ENCODE measurements at regions not wholly inside any gene's neighbourhood (a gene's known extent, or its start where the extent isn't known, plus 50 kb on each side); places are given as distances from the start of the nearest gene placed in this dataset.

DNA sequence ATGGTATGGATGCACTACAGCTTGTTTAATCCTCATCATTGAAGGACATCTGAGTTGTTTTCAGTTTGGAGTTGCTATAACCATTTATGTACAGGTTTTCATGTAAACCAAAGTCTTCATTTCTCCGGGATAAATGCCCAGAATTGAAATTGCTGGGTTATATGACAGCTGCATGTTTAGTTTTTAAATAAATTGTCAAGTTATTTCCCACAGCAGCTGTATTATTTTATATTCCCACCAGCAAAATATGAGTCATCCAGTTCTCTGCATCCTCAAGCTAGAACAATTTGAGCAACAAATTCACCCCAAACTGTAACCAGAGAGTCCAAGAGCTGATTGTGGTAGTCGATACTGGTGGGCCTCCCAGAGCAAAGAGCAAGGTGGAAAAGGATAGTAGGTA is 125.6 kb upstream of the PRNP start:
- no peak for DNase-seq (ENCODE audit: low read depth)
- TF ChIP-seq, protein P1, sequence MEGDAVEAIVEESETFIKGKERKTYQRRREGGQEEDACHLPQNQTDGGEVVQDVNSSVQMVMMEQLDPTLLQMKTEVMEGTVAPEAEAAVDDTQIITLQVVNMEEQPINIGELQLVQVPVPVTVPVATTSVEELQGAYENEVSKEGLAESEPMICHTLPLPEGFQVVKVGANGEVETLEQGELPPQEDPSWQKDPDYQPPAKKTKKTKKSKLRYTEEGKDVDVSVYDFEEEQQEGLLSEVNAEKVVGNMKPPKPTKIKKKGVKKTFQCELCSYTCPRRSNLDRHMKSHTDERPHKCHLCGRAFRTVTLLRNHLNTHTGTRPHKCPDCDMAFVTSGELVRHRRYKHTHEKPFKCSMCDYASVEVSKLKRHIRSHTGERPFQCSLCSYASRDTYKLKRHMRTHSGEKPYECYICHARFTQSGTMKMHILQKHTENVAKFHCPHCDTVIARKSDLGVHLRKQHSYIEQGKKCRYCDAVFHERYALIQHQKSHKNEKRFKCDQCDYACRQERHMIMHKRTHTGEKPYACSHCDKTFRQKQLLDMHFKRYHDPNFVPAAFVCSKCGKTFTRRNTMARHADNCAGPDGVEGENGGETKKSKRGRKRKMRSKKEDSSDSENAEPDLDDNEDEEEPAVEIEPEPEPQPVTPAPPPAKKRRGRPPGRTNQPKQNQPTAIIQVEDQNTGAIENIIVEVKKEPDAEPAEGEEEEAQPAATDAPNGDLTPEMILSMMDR (IDR thresholded peaks at IDR 0.05; ENCODE audit: low read depth, low read length, missing control alignments), result no peak

DNA sequence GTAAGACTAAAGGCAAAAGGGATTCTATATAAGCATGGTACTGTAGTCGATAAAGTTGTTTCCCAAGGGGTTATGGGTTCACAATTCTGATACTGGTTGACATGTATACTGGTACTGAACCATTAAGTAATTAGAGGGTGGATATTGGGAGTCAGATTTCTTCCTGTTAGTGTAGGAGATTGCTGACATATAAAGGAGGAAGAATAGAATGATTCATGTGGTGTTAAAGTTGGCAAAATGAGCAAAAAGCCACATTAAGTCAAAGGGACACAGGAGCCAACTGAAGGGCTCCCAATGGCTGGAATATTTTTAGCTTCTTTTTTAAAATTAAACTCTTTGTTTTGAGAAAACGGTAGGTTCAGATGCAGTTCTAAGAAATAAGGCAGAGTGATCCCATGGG is 126.3 kb upstream of the PRNP start:
- TF ChIP-seq, protein P1 (IDR thresholded peaks at IDR 0.05; ENCODE audit: low read depth, low read length, missing control alignments), result no peak

More for the DNA sequence above, 125.6 kb upstream of the PRNP start:
- H3K4me3 ChIP-seq (ENCODE audit: low read depth, low read length), result no peak overlapping the region

DNA sequence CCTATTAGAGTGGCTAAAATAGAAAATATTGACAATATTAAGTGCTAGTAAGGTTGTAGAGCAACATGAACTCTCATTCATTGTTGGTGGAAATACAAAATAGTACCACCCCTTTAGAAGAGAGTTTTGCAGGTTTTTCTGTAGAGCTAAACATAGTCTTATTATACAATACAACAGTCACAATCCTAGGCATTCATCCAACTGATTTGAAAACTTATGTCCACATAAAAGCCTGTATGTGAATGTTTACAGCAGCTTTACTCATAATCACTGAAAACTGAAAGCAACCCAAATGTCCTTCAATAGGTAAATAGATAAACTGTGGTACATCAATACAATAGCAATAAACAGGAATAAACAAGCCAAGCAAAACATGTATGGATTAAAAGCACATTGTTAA is 127.2 kb upstream of the PRNP start:
- no peak overlapping the region for H3K4me3 ChIP-seq (ENCODE audit: low read depth, low read length)
- TF ChIP-seq, protein P1 (IDR thresholded peaks at IDR 0.05; ENCODE audit: low read depth, low read length, missing control alignments), result no peak
- DNase-seq (ENCODE audit: low read depth), result no peak

More for the DNA sequence above, 126.3 kb upstream of the PRNP start:
- no peak for DNase-seq (ENCODE audit: low read depth)
- H3K4me3 ChIP-seq (ENCODE audit: low read depth, low read length), result no peak overlapping the region

DNA sequence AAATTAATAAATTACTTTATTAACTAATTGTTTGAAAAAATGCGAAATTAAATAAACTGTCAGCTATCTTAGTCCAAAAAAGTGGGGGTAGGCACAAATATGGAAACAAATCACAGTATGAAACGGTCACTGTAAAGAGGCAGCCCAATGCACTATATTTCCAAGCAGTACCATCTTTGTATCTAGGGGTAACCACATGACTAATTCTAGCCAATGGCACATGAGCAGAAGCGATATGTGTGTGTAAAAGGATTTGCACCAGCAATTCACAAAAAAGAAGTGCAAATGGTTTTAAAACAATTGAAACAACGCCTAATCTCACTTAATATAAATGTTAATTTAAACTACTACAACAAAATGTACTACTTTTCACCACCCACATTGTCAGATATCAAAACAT is 129.5 kb upstream of the PRNP start:
- TF ChIP-seq, protein P1 (IDR thresholded peaks at IDR 0.05; ENCODE audit: low read depth, low read length, missing control alignments), result no peak
- no peak for DNase-seq (ENCODE audit: low read depth)
- H3K4me3 ChIP-seq (ENCODE audit: low read depth, low read length), result no peak overlapping the region

- DNase-seq (ENCODE audit: low read depth), result no peak
- TF ChIP-seq, protein P1 (IDR thresholded peaks at IDR 0.05; ENCODE audit: low read depth, low read length, missing control alignments), result no peak
- H3K4me3 ChIP-seq (ENCODE audit: low read depth, low read length), result no peak overlapping the region
These were observed 130.9 kb upstream of the PRNP start for GRCh38 chr20:4555188-4555890.

DNA sequence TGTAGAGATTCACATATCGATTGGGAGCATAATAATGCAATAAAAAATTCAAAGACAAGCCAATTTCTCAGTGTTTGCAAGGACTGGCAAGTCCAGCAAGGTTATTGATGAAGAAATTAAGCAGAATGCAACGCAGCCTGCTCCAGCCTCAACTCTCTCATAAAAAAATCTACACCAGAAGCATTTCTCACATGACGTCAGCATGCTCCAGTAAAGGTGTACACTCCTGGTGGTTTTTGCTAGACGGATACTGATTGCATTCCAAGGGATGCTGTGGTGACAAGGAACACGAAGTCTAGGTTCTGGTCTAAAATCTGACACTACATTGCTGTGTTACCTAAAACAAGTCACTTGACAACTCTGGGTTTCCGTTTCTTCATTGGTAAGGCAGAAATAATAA is 131.9 kb upstream of the PRNP start:
- DNase-seq (ENCODE audit: low read depth), result no peak
- no peak overlapping the region for H3K4me3 ChIP-seq (ENCODE audit: low read depth, low read length)
- TF ChIP-seq, protein P1 (IDR thresholded peaks at IDR 0.05; ENCODE audit: low read depth, low read length, missing control alignments), result no peak

DNA sequence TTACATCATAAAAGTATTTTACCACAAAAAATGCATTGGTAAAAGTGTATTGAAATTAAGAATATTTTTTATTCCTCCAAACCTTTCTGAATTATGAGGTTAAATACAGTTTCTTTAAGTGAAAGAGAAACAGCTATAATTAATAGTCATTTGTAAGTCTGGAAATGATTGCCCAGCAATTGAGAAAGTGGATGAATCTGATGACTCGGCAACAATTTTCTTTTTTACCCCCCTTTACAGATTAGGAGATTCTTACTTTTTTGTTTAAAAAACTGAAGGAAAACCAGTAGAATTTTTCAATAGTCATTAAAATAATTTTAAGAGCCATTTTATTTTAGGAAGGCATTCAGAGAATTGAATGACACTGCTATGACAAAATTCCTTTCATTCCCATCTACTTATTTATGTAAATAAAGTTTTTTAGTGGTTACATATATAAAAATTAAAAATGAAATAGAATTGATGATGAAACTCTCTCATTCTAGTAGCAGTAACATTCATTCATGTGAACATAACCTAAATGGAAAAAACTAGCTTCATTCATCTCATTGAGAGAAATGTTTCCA is 134.1 kb upstream of the PRNP start:
- TF ChIP-seq, protein P1 (IDR thresholded peaks at IDR 0.05; ENCODE audit: low read depth, low read length, missing control alignments), result no peak
- no peak for DNase-seq (ENCODE audit: low read depth)
- no peak overlapping the region for H3K4me3 ChIP-seq (ENCODE audit: low read depth, low read length)
